ENCODE measurements at regions not wholly inside any gene's neighbourhood (a gene's known extent, or its start where the extent isn't known, plus 50 kb on each side); places are given as distances from the start of the nearest gene placed in this dataset.

DNA sequence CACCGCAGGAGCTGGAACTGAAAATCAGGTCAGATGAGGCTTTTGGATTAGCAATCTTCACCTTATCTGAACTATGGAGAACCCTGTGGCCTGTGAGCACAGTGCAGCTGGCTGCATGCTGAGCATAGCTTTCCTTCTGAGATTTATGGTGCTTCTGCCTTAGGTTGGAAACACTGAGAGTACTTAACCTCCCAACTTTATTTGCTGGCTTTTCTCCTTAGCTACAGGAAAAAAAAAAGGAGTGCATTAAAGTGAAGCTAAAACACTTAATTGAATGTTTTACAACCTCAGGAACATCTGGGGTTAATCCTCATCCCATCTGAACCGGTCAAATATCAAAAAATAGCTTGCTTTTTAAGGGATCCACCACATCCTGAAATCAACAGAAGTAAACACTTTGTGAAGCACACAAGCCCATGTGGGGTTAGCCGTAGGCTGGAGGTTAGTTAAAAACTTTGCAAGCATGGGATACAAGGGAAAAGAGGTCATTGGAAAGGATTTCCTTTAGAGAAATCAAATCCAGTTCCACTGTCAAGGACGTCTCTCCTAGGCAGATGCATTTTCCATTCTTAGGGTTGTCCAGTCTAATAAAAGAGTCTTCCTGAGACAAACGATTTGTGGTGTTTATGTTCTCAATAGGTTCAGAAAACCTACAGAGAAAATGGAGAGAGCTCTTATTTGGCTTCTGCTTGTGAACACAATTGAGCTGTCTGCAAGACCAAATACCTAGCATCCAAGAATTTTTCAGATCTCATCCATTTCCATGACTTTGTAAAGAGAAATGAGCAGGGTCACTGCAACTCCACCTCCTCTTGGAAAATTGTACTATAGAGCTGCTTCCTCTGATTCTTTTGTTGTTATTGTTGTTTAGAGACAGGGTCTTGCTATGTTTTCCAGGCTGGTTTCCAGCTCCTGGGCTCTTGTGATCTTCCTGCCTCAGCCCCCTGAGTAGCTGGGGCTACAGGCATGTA lies 470.4 kb upstream of the IGFBP3 start (continued):
- TF ChIP-seq ZNF217 (IDR thresholded peaks at IDR 0.05) (no peak), NR2C2 (IDR thresholded peaks at IDR 0.05; ENCODE audit: borderline replicate concordance, control insufficient read depth, insufficient read length, low read depth) (no peak), NRF1 (conservative IDR thresholded peaks at IDR 0.05; ENCODE audit: low read depth, low read length) (no peak), HCFC1 (IDR thresholded peaks at IDR 0.05; ENCODE audit: low read length) (no peak), BMI1 (IDR thresholded peaks at IDR 0.05; ENCODE audit: borderline replicate concordance) (no peak), SMC3 (IDR thresholded peaks at IDR 0.05; ENCODE audit: borderline replicate concordance, low read length) (no peak), MEF2A (IDR thresholded peaks at IDR 0.05; ENCODE audit: insufficient read depth, low read depth, low read length) (no peak)
- TF ChIP-seq, protein P1, sequence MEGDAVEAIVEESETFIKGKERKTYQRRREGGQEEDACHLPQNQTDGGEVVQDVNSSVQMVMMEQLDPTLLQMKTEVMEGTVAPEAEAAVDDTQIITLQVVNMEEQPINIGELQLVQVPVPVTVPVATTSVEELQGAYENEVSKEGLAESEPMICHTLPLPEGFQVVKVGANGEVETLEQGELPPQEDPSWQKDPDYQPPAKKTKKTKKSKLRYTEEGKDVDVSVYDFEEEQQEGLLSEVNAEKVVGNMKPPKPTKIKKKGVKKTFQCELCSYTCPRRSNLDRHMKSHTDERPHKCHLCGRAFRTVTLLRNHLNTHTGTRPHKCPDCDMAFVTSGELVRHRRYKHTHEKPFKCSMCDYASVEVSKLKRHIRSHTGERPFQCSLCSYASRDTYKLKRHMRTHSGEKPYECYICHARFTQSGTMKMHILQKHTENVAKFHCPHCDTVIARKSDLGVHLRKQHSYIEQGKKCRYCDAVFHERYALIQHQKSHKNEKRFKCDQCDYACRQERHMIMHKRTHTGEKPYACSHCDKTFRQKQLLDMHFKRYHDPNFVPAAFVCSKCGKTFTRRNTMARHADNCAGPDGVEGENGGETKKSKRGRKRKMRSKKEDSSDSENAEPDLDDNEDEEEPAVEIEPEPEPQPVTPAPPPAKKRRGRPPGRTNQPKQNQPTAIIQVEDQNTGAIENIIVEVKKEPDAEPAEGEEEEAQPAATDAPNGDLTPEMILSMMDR (IDR thresholded peaks at IDR 0.05 in 2 of 3, conservative IDR thresholded peaks at IDR 0.05 in 1 of 3; ENCODE audit: control insufficient read depth in 2 of 3, extremely low read depth in 1 of 3, insufficient read depth in 1 of 3, low read depth in 3 of 3, low read length in 3 of 3): no peak
- TF ChIP-seq, protein P2, sequence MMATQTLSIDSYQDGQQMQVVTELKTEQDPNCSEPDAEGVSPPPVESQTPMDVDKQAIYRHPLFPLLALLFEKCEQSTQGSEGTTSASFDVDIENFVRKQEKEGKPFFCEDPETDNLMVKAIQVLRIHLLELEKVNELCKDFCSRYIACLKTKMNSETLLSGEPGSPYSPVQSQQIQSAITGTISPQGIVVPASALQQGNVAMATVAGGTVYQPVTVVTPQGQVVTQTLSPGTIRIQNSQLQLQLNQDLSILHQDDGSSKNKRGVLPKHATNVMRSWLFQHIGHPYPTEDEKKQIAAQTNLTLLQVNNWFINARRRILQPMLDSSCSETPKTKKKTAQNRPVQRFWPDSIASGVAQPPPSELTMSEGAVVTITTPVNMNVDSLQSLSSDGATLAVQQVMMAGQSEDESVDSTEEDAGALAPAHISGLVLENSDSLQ (IDR thresholded peaks at IDR 0.05): no peak
